CD4-positive, alpha-beta T cell treated with Interleukin-21 for 1 hour (primary cell): ENCODE measurements at regions not wholly inside any gene's neighbourhood (a gene's known extent, or its start where the extent isn't known, plus 50 kb on each side); places are given as distances from the start of the nearest gene placed in this dataset.

ENCODE experiments used
- DNase-seq: peaks from one replicate; pipeline ENCODE4 v3.0.0-alpha.2; 2020

- DNase-seq: no peak
These were observed 115.1 kb upstream of the DKK2 start for GRCh38 chr4:107151173-107151572.

DNA sequence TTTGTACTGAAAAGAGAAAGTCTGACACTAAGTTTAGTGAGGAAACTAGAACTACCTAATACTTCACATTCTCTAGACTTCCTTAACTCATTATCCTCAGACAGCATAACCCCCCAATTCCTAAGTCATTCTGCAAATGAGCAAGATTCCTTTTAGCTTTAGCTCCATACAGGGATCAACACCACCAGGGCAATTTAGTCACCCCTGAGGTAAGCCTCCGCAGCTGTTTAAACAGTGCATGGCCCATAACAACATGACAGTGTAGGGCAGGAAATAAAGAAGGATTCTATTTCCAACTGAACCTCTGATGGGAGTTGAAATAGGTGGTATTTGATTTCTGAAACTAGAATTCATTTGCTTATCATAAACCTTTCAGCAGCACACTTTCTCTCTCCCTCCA lies 112.8 kb upstream of the DKK2 start:
- DNase-seq: no peak

DNA sequence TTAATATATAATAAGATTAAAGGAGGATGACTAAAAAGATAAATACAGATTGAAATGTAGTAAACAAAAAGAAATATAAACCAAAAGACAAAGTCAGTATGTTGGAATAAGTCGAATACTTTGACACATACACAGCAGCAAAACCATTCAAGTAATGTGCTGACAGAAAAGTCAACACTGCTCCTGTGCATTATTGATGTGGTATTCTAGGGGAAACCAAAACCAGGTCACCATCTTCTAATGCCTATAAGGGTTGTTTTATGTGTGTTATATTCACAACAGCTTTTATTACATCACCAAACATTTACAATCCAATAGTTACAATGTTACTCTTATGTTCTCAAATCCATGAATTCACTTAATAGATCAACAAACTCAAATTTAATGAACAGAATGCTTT lies 111.8 kb upstream of the DKK2 start:
- peak; percentile 10 for DNase-seq

GRCh38 chr4:107138433-107138832 lies 102.3 kb upstream of the DKK2 start:
- DNase-seq: no peak

DNA sequence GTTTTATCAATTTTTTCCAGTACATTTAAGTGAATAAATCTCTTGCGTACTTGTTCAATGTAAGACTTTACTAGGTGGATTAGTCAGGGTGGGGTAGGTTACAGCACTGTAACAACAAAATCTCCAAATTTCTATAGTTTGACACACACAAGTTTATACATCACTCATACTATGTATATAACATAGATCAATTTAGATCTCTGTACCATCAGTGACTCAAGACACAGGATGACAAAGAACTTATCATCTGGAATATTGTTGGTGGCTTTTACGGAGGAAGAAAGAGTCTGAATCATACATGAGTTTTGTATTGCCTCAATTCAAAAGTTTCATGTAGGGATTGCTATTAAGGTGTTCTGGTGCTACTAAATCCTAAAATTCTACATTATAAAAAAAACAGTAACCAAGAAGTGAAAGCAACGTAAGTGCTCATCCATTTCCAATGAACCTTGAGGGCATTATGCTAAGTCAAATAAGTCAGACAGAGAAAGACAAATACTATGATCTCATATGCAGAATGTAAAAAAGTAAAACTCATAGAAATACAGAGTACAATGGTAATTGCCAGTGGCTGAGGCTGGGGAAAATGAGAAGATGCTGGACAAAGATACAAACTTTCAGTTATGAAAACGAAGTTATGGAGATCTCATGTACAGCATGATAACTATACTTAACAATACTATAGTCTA lies 98.0 kb upstream of the DKK2 start:
- DNase-seq: no peak

GRCh38 chr4:107131295-107131694 lies 95.2 kb upstream of the DKK2 start:
- DNase-seq: no peak

GRCh38 chr4:107130157-107130556 lies 94.0 kb upstream of the DKK2 start:
- DNase-seq: no peak

DNA sequence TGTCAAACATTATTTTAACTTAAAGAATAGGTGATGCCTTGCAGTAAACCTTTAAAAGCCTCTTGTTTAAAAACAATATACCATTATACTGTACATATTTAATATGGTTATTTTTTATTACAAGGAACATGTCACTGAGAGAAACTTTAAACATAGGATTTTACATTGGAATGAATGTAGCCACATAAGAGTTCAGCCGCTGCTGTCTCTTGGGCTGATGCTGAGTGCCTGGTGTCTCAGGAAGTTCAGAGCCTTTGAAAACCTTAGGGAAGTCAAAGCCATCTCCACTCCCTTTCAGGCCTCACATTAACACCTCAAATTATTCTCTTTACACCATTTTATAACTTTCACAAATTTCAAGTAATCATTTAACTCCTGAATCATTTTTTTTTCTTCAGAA lies 93.5 kb upstream of the DKK2 start:
- DNase-seq: no peak

GRCh38 chr4:107129076-107129475 lies 93.0 kb upstream of the DKK2 start:
- DNase-seq: no peak

DNA sequence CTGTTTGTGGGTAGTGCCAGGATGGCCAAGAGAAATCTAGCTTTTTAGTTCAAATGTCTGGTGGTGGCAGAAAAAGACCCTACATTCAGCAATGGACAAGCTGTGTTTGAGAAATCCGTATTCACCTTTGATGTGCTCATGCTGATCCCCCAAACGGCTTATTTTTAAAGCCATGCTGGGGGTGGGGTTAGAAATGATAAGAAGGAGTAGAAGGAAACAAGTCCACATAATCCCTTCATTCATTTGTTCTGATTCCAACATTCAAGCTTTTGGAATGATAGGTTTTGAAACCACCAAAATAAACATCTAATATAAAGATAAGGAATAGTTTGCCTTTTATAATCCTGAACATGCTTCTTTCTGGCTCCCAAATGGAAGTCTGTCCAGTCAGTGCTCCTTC lies 92.0 kb upstream of the DKK2 start:
- DNase-seq: no peak

GRCh38 chr4:107125496-107125895 lies 89.4 kb upstream of the DKK2 start:
- DNase-seq: no peak

DNA sequence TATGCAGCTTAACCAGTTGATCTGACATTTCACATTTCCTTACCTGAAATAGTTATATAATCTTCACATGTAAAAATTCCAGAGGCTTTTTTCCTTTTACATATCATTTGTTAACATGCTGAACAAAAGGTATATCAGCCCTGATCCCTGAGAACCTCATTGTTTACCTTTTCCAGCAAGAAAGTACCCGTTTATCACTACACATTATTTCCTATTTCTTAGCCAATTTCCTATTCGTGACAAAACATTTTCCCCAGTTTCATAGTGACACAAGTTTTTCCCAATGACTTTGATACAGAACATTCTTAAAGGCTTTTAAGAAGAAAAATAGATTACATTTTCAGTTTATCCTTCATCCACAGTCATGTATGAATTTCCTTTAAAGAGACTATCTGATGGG lies 86.6 kb upstream of the DKK2 start:
- no peak for DNase-seq

DNA sequence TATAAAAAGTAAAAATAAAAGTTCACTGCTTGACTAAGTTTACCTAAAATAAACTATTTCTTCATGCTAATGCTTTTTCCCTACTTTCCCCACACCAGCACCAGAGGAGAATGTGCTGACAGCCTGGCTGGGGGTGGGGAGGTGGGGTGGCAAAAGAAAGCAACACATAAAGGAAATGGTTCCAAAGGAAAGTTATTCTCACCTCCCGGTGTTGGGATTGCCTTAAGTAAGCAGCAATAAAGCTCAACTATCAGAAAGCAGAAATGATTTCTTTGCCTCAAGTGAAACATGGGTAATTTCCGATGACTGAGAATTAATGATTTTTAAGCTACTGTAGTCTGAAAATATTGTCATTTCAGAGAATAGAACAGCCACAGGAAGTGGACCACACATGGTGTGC lies 84.5 kb upstream of the DKK2 start:
- no peak for DNase-seq

DNA sequence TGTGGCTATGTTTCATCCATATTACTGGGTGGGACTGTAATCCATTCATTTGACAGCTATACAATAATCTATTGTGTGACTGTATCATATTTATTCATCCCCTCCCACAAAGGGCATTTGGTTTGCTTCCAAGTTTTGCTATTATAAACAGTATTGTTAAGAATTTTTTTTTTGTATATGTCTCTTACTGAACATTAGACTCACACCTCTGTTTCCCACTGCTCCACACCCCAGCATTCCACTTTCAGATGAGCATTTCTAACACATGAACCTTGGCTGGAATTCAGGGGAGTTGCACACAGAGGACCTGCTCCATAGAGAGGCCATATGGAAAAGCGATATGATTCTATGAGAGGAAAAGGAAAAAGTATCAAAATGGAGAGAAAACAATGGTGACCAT lies 81.6 kb upstream of the DKK2 start:
- DNase-seq: no peak

DNA sequence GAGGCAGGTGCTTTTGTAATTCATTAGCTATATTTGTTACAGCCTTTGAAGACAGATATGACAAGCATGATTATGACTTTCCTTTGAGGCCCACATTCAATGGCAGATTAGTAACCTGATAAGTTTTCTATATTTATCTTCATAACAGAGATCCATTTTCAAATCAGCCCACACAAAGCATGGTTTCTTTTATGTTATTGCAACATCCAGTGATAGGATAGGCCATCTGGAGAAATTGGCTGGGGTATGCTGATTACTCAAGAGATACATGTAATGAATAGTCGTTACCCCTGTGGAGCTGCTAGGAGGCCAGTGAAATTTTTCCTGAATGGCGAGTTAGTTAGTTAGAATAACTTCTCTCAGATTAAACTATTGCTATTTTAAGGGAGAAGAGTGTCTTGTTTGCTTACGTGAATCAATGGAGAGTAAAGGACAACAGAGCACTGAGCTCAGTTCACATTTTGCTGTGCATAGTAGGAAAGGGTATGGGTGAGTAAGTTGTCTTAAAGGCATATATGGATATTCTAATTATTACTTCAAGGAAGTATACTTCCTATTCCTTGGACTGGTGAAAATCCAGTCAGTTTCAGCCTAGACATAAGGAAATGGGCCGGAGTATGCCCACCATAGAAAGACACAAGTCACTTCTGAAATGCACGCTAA lies 79.2 kb upstream of the DKK2 start:
- DNase-seq: no peak

DNA sequence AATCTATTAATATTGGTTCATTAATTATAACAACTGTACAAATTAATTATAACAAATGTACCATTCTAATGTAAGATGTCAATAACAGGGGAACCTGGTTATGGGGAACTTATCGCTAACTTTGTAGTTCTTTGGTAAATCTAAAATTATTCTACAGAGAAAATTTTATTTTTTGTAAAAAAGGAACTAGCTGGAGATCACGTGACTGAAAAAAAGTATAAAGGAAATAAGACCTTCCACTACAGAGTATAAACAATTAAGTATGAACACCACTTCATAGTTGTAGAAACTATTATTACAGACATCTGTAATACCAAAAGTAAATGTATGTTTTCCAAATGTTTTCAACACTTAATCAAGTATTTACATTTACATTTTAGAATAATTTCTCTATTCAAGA lies 77.9 kb upstream of the DKK2 start:
- DNase-seq: no peak

- DNase-seq: no peak
These were observed 62.3 kb upstream of the DKK2 start for GRCh38 chr4:107098401-107098800.

GRCh38 chr4:107094976-107095375 lies 58.9 kb upstream of the DKK2 start:
- DNase-seq: no peak

DNA sequence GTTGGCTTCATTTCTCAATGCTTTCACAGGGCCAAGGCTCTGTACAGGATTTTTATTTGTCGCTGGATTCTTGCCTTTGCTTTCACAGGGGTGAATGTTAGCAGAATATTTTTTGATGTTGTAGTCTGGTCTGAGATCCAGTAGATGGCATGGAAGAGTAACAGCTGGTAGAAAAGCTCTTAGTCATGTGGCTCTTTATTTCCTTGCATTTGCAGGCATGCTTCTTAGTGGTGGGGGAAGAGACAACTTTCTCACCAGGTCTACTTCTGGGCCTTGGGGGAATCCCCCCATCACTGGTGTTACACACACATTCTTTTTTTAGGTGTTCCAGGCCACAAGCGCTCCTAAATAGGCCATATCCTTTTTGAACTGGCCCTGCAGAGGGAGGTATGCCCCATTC lies 58.2 kb upstream of the DKK2 start:
- peak; percentile 5 for DNase-seq
